OCI-LY7 (cell line): ENCODE measurements at regions not wholly inside any gene's neighbourhood (a gene's known extent, or its start where the extent isn't known, plus 50 kb on each side); places are given as distances from the start of the nearest gene placed in this dataset.

Experiments used
- BruUV-seq: library from RNA; stranded (reverse); fragments of 400-500 nt; replicated peaks from 2 replicates; lab custom pipeline; 2021; lab: Mats Ljungman, UMichigan
- CTCF ChIA-PET: fragments of 300-600 bp; sonication (Branson Sonifier 250); formaldehyde crosslinking; loops from one replicate; lab custom pipeline; 2022; ENCODE audit warnings: antibody characterized with exemption; ENCODE audit not compliant: unreplicated experiment; lab: Charles Lee
- POLR2A ChIA-PET: fragments of 300-600 bp; sonication (Branson Sonifier 250); formaldehyde crosslinking; loops from one replicate; lab custom pipeline; 2022; ENCODE audit warnings: antibody characterized with exemption; lab: Charles Lee
- DNase-seq: peaks from one replicate; pipeline ENCODE4 v3.0.0-alpha.2; 2015; ENCODE audit warnings: low spot score
- H2AFZ ChIP-seq: fragments of 200-600 bp; sonication (generic), shearing (Covaris generic); 2 replicates; pipeline ENCODE4 v1.6.1; 2014; ENCODE audit warnings: mild to moderate bottlenecking, antibody characterized with exemption, low read length, moderate library complexity
- H3K27ac ChIP-seq: fragments of 200-600 bp; sonication (generic); 2 replicates; pipeline ENCODE4 v1.5.1; 2014; ENCODE audit warnings: mixed run types, low read depth, mild to moderate bottlenecking, moderate library complexity, low read length, inconsistent platforms; ENCODE audit not compliant: poor library complexity, severe bottlenecking
- H3K36me3 ChIP-seq: fragments of 200-600 bp; sonication (generic); 2 replicates; pipeline ENCODE4 v1.6.1; 2014; ENCODE audit warnings: mild to moderate bottlenecking, antibody characterized with exemption, low read length, moderate library complexity, mixed read lengths; ENCODE audit not compliant: insufficient read depth
- H3K4me1 ChIP-seq: fragments of 200-600 bp; sonication (generic); 2 replicates; pipeline ENCODE4 v1.5.1; 2014; ENCODE audit warnings: mild to moderate bottlenecking, low read length; ENCODE audit not compliant: insufficient read depth, poor library complexity, severe bottlenecking
- H3K4me2 ChIP-seq: fragments of 200-600 bp; sonication (generic); 2 replicates; pipeline ENCODE4 v1.6.1; 2014; ENCODE audit warnings: mild to moderate bottlenecking, low read length
- H3K4me3 ChIP-seq: fragments of 200-600 bp; sonication (generic); 2 replicates; pipeline ENCODE4 v1.5.1; 2014; ENCODE audit warnings: mild to moderate bottlenecking, low read depth, low read length; ENCODE audit not compliant: poor library complexity, severe bottlenecking
- H3K79me2 ChIP-seq: fragments of 200-600 bp; sonication (generic); 2 replicates; pipeline ENCODE4 v1.6.1; 2016; ENCODE audit warnings: low read depth, mild to moderate bottlenecking, low read length, moderate library complexity, mixed read lengths; ENCODE audit not compliant: insufficient read depth
- H3K9me2 ChIP-seq: fragments of 200-600 bp; sonication (generic); 2 replicates; pipeline ENCODE4 v1.6.1; 2016; ENCODE audit warnings: mild to moderate bottlenecking, low read length, mixed read lengths; ENCODE audit not compliant: insufficient read depth
- H3K9me3 ChIP-seq: fragments of 200-600 bp; sonication (generic); 2 replicates; pipeline ENCODE4 v1.6.1; 2014; ENCODE audit warnings: mild to moderate bottlenecking, mixed run types, low read length, mixed read lengths
- H4K20me1 ChIP-seq: fragments of 200-600 bp; sonication (generic); 2 replicates; pipeline ENCODE4 v1.6.1; 2014; ENCODE audit warnings: mild to moderate bottlenecking, antibody characterized with exemption, low read length, moderate library complexity, mixed read lengths; ENCODE audit not compliant: insufficient read depth
- EZH2phosphoT487 ChIP-seq: fragments of 200-600 bp; sonication (generic); IDR thresholded peaks from 2 replicates; pipeline ENCODE4 v1.6.1; 2018; ENCODE audit warnings: low read depth, borderline replicate concordance, mild to moderate bottlenecking, mixed run types, antibody characterized with exemption, low read length, moderate library complexity, mixed read lengths
- intact Hi-C: fragments of 100-400 bp; cut with micrococcal nuclease; formaldehyde crosslinking; loops from one replicate; pipeline ENCODE4 v1.10.0; 2022; ENCODE audit not compliant: unreplicated experiment
- TF ChIP-seq, protein P1 (sequence below): fragments of 200-600 bp; sonication (generic); conservative IDR thresholded peaks from 2 replicates; pipeline ENCODE4 v1.5.1; 2014; ENCODE audit warnings: mild to moderate bottlenecking, antibody characterized with exemption, low read length, moderate library complexity, mixed read lengths

DNA sequence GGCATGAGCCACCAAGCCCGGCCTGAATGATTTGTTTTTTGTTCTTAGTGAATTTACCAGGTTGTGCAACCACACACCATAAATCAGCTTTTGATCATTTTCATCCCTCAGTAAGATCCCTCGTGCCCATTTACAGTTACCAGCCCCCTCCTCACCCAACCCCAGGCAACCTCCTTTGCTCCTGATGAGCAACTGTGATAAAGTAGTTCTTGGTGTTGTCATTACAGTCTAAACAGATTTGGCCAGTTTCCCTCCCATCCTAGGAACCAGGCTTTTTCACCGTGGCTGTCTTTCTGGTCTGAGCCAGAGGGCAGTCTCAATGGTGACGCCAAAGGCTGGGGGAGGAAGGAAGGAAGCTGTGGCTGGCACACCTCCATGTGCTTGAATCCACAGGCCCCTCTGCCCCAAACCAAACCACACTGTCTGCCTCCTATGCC, 61.2 kb upstream of the WDFY2 start:
- intact Hi-C loops: no loop called here
- H3K9me2 ChIP-seq: no peaks in the 10 kb centered on the region
- ChIA-PET POLR2A (no interaction called here), CTCF (no interaction called here)
- H2AFZ ChIP-seq: no peak overlapping the region
- H3K4me3 ChIP-seq: no peak overlapping the region
- no peak overlapping the region for H3K4me2 ChIP-seq
- BruUV-seq: no TSS peak
- no peak overlapping the region for H3K27ac ChIP-seq
- H3K4me1 ChIP-seq: no peaks in the 10 kb centered on the region
- H3K79me2 ChIP-seq: no peaks in the 10 kb centered on the region
- no peaks in the 10 kb centered on the region for H3K36me3 ChIP-seq
- no peak for DNase-seq
- H4K20me1 ChIP-seq: no peaks in the 10 kb centered on the region
- TF ChIP-seq, protein P1, sequence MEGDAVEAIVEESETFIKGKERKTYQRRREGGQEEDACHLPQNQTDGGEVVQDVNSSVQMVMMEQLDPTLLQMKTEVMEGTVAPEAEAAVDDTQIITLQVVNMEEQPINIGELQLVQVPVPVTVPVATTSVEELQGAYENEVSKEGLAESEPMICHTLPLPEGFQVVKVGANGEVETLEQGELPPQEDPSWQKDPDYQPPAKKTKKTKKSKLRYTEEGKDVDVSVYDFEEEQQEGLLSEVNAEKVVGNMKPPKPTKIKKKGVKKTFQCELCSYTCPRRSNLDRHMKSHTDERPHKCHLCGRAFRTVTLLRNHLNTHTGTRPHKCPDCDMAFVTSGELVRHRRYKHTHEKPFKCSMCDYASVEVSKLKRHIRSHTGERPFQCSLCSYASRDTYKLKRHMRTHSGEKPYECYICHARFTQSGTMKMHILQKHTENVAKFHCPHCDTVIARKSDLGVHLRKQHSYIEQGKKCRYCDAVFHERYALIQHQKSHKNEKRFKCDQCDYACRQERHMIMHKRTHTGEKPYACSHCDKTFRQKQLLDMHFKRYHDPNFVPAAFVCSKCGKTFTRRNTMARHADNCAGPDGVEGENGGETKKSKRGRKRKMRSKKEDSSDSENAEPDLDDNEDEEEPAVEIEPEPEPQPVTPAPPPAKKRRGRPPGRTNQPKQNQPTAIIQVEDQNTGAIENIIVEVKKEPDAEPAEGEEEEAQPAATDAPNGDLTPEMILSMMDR: no peak
- no peak for TF ChIP-seq EZH2phosphoT487
- H3K9me3 ChIP-seq: no peaks in the 10 kb centered on the region

DNA sequence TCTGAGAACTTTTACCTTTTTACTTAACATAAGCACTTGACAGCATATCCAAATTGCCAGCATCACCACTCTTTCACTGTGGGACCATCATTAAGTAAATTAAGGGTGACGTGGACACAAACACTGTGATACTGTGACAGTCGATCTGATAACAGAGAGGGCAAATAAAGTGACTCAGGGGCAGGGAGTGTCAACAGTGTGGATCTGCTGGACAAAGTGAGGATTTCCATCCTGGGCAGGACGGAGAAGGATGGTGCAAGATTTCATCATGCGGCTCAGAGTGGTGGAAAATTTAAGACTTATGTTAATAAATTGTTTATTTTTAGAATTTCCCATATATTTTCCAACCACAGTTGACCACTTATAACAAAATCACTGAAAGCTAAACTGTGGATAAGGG, 60.0 kb upstream of the WDFY2 start:
- TF ChIP-seq, protein P1: no peak
- TF ChIP-seq EZH2phosphoT487: no peak
- Histone ChIP-seq H3K36me3 (no peaks in the 10 kb centered on the region), H3K4me2 (no peak overlapping the region), H3K27ac (no peak overlapping the region), H3K9me3 (no peaks in the 10 kb centered on the region), H3K4me3 (no peak overlapping the region), H3K79me2 (no peaks in the 10 kb centered on the region), H3K4me1 (no peaks in the 10 kb centered on the region), H2AFZ (no peak overlapping the region), H4K20me1 (no peaks in the 10 kb centered on the region), H3K9me2 (no peaks in the 10 kb centered on the region)
- CTCF ChIA-PET: no interaction called here
- DNase-seq: no peak
- POLR2A ChIA-PET: interaction anchor here (0.6 to 0.7 kb wide), 2 partner anchors 161 to 276 kb away, joined by 3 to 4 read pairs; no protein-coding TSS in a partner anchor
- no TSS peak for BruUV-seq
- intact Hi-C loops: no loop called here

DNA sequence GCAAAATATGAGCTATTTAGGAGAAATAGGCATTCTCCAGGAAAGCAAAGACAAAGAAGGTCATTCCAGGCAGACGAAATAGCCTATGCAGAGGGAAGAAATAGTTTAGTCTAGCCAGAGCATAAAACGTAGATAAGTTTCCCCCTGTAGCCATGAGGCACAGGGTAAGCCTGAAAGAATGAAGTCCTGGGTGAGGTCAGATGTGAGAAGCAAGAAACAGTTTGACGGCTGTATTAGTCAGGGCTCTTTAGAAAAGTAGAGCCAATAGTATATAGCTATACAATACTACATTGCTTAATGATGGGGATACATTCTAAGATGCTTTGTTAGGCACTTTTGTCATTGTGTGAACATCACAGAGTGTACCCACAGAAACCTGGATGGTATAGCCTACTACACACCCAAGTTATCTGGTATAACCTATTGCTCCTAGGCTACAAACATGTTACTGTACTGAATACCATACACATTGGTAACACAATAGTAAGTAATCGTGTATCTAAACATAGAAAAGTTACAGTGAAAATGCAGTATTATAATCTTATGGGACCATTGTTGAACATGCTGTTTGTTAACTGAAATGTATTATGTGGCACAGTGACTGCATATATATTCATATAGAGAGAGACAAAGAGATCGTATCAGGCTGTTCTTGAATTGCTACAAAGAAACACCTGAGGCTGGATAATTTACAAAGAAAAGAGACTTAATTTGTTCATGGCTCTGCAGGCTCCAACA, 59.3 kb upstream of the WDFY2 start:
- ChIA-PET CTCF (no interaction called here), POLR2A (interaction anchor here (0.6 to 0.7 kb wide), 2 partner anchors 161 to 276 kb away, joined by 3 to 4 read pairs; no protein-coding TSS in a partner anchor)
- no TSS peak for BruUV-seq

More for the DNA sequence above, 59.3 kb upstream of the WDFY2 start:
- no peaks in the 10 kb centered on the region for H3K36me3 ChIP-seq
- no peaks in the 10 kb centered on the region for H3K9me2 ChIP-seq
- no peaks in the 10 kb centered on the region for H3K79me2 ChIP-seq
- H3K4me3 ChIP-seq: no peak overlapping the region
- no peaks in the 10 kb centered on the region for H3K4me1 ChIP-seq
- intact Hi-C loops: no loop called here
- no peak overlapping the region for H2AFZ ChIP-seq
- TF ChIP-seq EZH2phosphoT487: no peak
- TF ChIP-seq, protein P1: no peak
- no peak for DNase-seq
- no peaks in the 10 kb centered on the region for H3K9me3 ChIP-seq
- H4K20me1 ChIP-seq: no peaks in the 10 kb centered on the region
- no peak overlapping the region for H3K27ac ChIP-seq
- H3K4me2 ChIP-seq: no peak overlapping the region
